ENCODE measurements at regions not wholly inside any gene's neighbourhood (a gene's known extent, or its start where the extent isn't known, plus 50 kb on each side); places are given as distances from the start of the nearest gene placed in this dataset.

- TF ChIP-seq CTCF (IDR thresholded peaks at IDR 0.05), result no peak
- TF ChIP-seq POLR2AphosphoS5 (IDR thresholded peaks at IDR 0.05), result no peak
- TF ChIP-seq POLR2A (IDR thresholded peaks at IDR 0.05), result no peak
These were observed 111.4 kb upstream of the SALL1 start for GRCh38 chr16:51262428-51262827.

Data from breast epithelium (tissue), 3 donors.